Mesendoderm (in vitro differentiated cells): ENCODE measurements at regions not wholly inside any gene's neighbourhood (a gene's known extent, or its start where the extent isn't known, plus 50 kb on each side); places are given as distances from the start of the nearest gene placed in this dataset.

Experiments used
- DNase-seq: peaks from one replicate; pipeline ENCODE4 v3.0.0; 2013
- H2AK5ac ChIP-seq: 2 replicates; pipeline ENCODE4 v1.6.1; 2013; ENCODE audit warnings: low read length, inconsistent platforms
- H2BK120ac ChIP-seq: 2 replicates; pipeline ENCODE4 v1.6.1; 2013; ENCODE audit warnings: low read depth, mild to moderate bottlenecking, low read length, moderate library complexity, mixed read lengths
- H2BK15ac ChIP-seq: replicated peaks from 2 replicates; pipeline ENCODE4 v1.6.1; 2013; ENCODE audit warnings: low read depth, mild to moderate bottlenecking, moderate library complexity
- H2BK5ac ChIP-seq: 2 replicates; pipeline ENCODE4 v1.6.1; 2013; ENCODE audit warnings: low read length, inconsistent platforms
- H3K18ac ChIP-seq: 2 replicates; pipeline ENCODE4 v1.6.1; 2013; ENCODE audit warnings: mild to moderate bottlenecking, low read length, mixed read lengths
- H3K23ac ChIP-seq: one replicate; pipeline ENCODE4 v1.6.1; 2013; ENCODE audit warnings: low read length
- H3K27ac ChIP-seq: 2 replicates; pipeline ENCODE4 v1.5.1; 2013; ENCODE audit warnings: low read depth, mild to moderate bottlenecking, inconsistent platforms, low read length, moderate library complexity
- H3K27me3 ChIP-seq: 2 replicates; pipeline ENCODE4 v1.6.1; 2013; ENCODE audit warnings: low read length, control low read depth, mild to moderate bottlenecking, inconsistent platforms; ENCODE audit not compliant: insufficient read depth, poor library complexity
- H3K36me3 ChIP-seq: 2 replicates; pipeline ENCODE4 v1.6.1; 2013; ENCODE audit warnings: low read length, inconsistent platforms; ENCODE audit not compliant: control insufficient read depth, insufficient read depth
- H3K4ac ChIP-seq: one replicate; pipeline ENCODE4 v1.6.1; 2013; ENCODE audit warnings: low read depth, mild to moderate bottlenecking, low read length, moderate library complexity
- H3K4me1 ChIP-seq: 2 replicates; pipeline ENCODE4 v1.6.1; 2013; ENCODE audit warnings: low read depth, low read length, inconsistent platforms; ENCODE audit not compliant: control insufficient read depth
- H3K4me2 ChIP-seq: 2 replicates; pipeline ENCODE4 v1.6.1; 2013; ENCODE audit warnings: low read length
- H3K4me3 ChIP-seq: 2 replicates; pipeline ENCODE4 v1.5.1; 2013; ENCODE audit warnings: mild to moderate bottlenecking, low read length
- H3K56ac ChIP-seq: one replicate; pipeline ENCODE4 v1.6.1; 2013; ENCODE audit warnings: low read length
- H3K79me1 ChIP-seq: 2 replicates; pipeline ENCODE4 v1.6.1; 2013; ENCODE audit warnings: low read length, inconsistent platforms
- H3K79me2 ChIP-seq: 2 replicates; pipeline ENCODE4 v1.6.1; 2013; ENCODE audit warnings: mild to moderate bottlenecking, low read length; ENCODE audit not compliant: control insufficient read depth, insufficient read depth
- H3K9ac ChIP-seq: 2 replicates; pipeline ENCODE4 v1.6.1; 2013; ENCODE audit warnings: low read length, inconsistent platforms
- H4K5ac ChIP-seq: one replicate; pipeline ENCODE4 v1.6.1; 2013; ENCODE audit warnings: low read length
- H4K8ac ChIP-seq: one replicate; pipeline ENCODE4 v1.6.1; 2013; ENCODE audit warnings: low read depth, mild to moderate bottlenecking, control low read depth, low read length, moderate library complexity
- WGBS: extraction: QIAGEN DNeasy Blood & Tissue Kit; methylation state at CpG from one replicate; pipeline ENCODE4 v1.1.7; 2013; ENCODE audit warnings: low lambda C conversion rate, missing lambda C conversion rate; ENCODE audit not compliant: insufficient coverage; ENCODE audit errors: extremely low coverage; 5-methylcytosine and 5-hydroxymethylcytosine counted together

GRCh38 chr5:67344870-67345269, 148.3 kb upstream of the CD180 start:
- no peak overlapping the region for H2BK120ac ChIP-seq
- no CpG with 5 or more reads among the region's 2 CpGs for WGBS

GRCh38 chr5:67343835-67344234, 147.2 kb upstream of the CD180 start:
- no peak for DNase-seq
- H3K4me3 ChIP-seq, result no peak overlapping the region
- H3K9ac ChIP-seq, result no peak overlapping the region
- no peaks in the 10 kb centered on the region for H3K27me3 ChIP-seq
- no peak overlapping the region for H3K23ac ChIP-seq
- no peak overlapping the region for H3K56ac ChIP-seq
- no peaks in the 10 kb centered on the region for H3K4me1 ChIP-seq
- H3K36me3 ChIP-seq, result no peaks in the 10 kb centered on the region
- no peaks in the 10 kb centered on the region for H3K79me2 ChIP-seq
- no peak overlapping the region for H2BK5ac ChIP-seq
- no peak overlapping the region for H4K5ac ChIP-seq
- H3K4me2 ChIP-seq, result no peak overlapping the region
- no peak overlapping the region for H3K27ac ChIP-seq
- H2BK15ac ChIP-seq, result no peak overlapping the region
- H2BK120ac ChIP-seq, result no peak overlapping the region
- no peak overlapping the region for H3K18ac ChIP-seq
- no peaks in the 10 kb centered on the region for H3K79me1 ChIP-seq
- no CpG with 5 or more reads among the region's 5 CpGs for WGBS
- H4K8ac ChIP-seq, result no peak overlapping the region
- H3K4ac ChIP-seq, result no peak overlapping the region
- no peak overlapping the region for H2AK5ac ChIP-seq

More at GRCh38 chr5:67344870-67345269, 148.3 kb upstream of the CD180 start:
- Histone ChIP-seq H3K79me1 (no peaks in the 10 kb centered on the region), H3K4me1 (no peaks in the 10 kb centered on the region), H2BK5ac (no peak overlapping the region), H3K4me2 (no peak overlapping the region), H3K23ac (no peak overlapping the region), H3K27me3 (no peaks in the 10 kb centered on the region), H3K4ac (no peak overlapping the region), H3K56ac (no peak overlapping the region), H4K8ac (no peak overlapping the region), H4K5ac (no peak overlapping the region), H3K36me3 (no peaks in the 10 kb centered on the region), H3K79me2 (no peaks in the 10 kb centered on the region), H3K9ac (no peak overlapping the region), H3K27ac (no peak overlapping the region), H2AK5ac (no peak overlapping the region), H3K18ac (no peak overlapping the region), H2BK15ac (no peak overlapping the region), H3K4me3 (no peak overlapping the region)
- DNase-seq, result no peak

- Histone ChIP-seq H2AK5ac (no peak overlapping the region), H3K4me1 (no peaks in the 10 kb centered on the region), H3K4me3 (no peak overlapping the region), H3K27ac (no peak overlapping the region), H4K8ac (no peak overlapping the region), H3K23ac (no peak overlapping the region), H3K27me3 (no peaks in the 10 kb centered on the region), H2BK15ac (no peak overlapping the region), H3K36me3 (no peaks in the 10 kb centered on the region), H3K18ac (no peak overlapping the region), H2BK5ac (no peak overlapping the region), H2BK120ac (no peak overlapping the region), H4K5ac (no peak overlapping the region), H3K56ac (no peak overlapping the region), H3K4ac (no peak overlapping the region), H3K79me2 (no peaks in the 10 kb centered on the region), H3K9ac (no peak overlapping the region), H3K4me2 (no peak overlapping the region), H3K79me1 (no peaks in the 10 kb centered on the region)
- WGBS, result no CpG with 5 or more reads among the region's 2 CpGs
- no peak for DNase-seq
These were observed 144.9 kb upstream of the CD180 start for GRCh38 chr5:67341478-67341877.

GRCh38 chr5:67339219-67339767, 142.7 kb upstream of the CD180 start:
- H2AK5ac ChIP-seq, result no peak overlapping the region
- no peaks in the 10 kb centered on the region for H3K27me3 ChIP-seq
- H3K79me2 ChIP-seq, result no peaks in the 10 kb centered on the region
- no peak overlapping the region for H2BK15ac ChIP-seq
- no CpG with 5 or more reads among the region's 1 CpG for WGBS
- H3K36me3 ChIP-seq, result no peaks in the 10 kb centered on the region
- H3K27ac ChIP-seq, result no peak overlapping the region
- no peak overlapping the region for H2BK5ac ChIP-seq
- no peak overlapping the region for H3K23ac ChIP-seq
- no peak overlapping the region for H2BK120ac ChIP-seq
- no peak overlapping the region for H3K4me2 ChIP-seq
- H3K4me1 ChIP-seq, result no peaks in the 10 kb centered on the region
- DNase-seq, result no peak
- H3K18ac ChIP-seq, result no peak overlapping the region
- no peak overlapping the region for H3K4me3 ChIP-seq
- H3K56ac ChIP-seq, result no peak overlapping the region
- H4K5ac ChIP-seq, result no peak overlapping the region
- no peak overlapping the region for H4K8ac ChIP-seq
- no peak overlapping the region for H3K9ac ChIP-seq
- no peak overlapping the region for H3K4ac ChIP-seq
- H3K79me1 ChIP-seq, result no peaks in the 10 kb centered on the region

GRCh38 chr5:67338421-67338820, 141.8 kb upstream of the CD180 start:
- H2BK15ac ChIP-seq, result no peak overlapping the region
- H3K79me1 ChIP-seq, result no peaks in the 10 kb centered on the region
- H3K4me1 ChIP-seq, result no peaks in the 10 kb centered on the region
- H2BK5ac ChIP-seq, result no peak overlapping the region
- no peak overlapping the region for H3K4me2 ChIP-seq
- no peak overlapping the region for H3K56ac ChIP-seq
- DNase-seq, result no peak
- H3K36me3 ChIP-seq, result no peaks in the 10 kb centered on the region
- H3K18ac ChIP-seq, result no peak overlapping the region
- H3K79me2 ChIP-seq, result no peaks in the 10 kb centered on the region
- no peak overlapping the region for H2BK120ac ChIP-seq
- H3K4ac ChIP-seq, result no peak overlapping the region
- H3K27ac ChIP-seq, result no peak overlapping the region
- H4K8ac ChIP-seq, result no peak overlapping the region
- H2AK5ac ChIP-seq, result no peak overlapping the region
- H3K4me3 ChIP-seq, result no peak overlapping the region
- H3K27me3 ChIP-seq, result no peaks in the 10 kb centered on the region
- no peak overlapping the region for H3K23ac ChIP-seq
- H4K5ac ChIP-seq, result no peak overlapping the region
- H3K9ac ChIP-seq, result no peak overlapping the region

GRCh38 chr5:67337751-67338150, 141.2 kb upstream of the CD180 start:
- Histone ChIP-seq H3K9ac (no peak overlapping the region), H2BK15ac (no peak overlapping the region), H3K27ac (no peak overlapping the region), H3K4me3 (no peak overlapping the region), H3K18ac (no peak overlapping the region), H2BK5ac (no peak overlapping the region), H3K23ac (no peak overlapping the region), H3K79me2 (no peaks in the 10 kb centered on the region), H3K27me3 (no peaks in the 10 kb centered on the region), H4K8ac (no peak overlapping the region), H3K79me1 (no peaks in the 10 kb centered on the region), H3K4me2 (no peak overlapping the region), H3K56ac (no peak overlapping the region), H2AK5ac (no peak overlapping the region), H3K36me3 (no peaks in the 10 kb centered on the region), H3K4ac (no peak overlapping the region), H4K5ac (no peak overlapping the region), H3K4me1 (no peaks in the 10 kb centered on the region), H2BK120ac (no peak overlapping the region)
- no peak for DNase-seq
